Suppressor macrophage treated with lipopolysaccharide for 1 hour (primary cell): ENCODE measurements at regions not wholly inside any gene's neighbourhood (a gene's known extent, or its start where the extent isn't known, plus 50 kb on each side); places are given as distances from the start of the nearest gene placed in this dataset.
"Not testable (repeated sequence)": the region's sequence is repeated elsewhere in the genome, so short reads cannot be mapped to it uniquely, and the experiment has no call there.

Experiments
- DNase-seq, 3 donors: peaks; one replicate each; pipeline ENCODE4 v3.0.0-alpha.2; 2020 to 2022

DNA sequence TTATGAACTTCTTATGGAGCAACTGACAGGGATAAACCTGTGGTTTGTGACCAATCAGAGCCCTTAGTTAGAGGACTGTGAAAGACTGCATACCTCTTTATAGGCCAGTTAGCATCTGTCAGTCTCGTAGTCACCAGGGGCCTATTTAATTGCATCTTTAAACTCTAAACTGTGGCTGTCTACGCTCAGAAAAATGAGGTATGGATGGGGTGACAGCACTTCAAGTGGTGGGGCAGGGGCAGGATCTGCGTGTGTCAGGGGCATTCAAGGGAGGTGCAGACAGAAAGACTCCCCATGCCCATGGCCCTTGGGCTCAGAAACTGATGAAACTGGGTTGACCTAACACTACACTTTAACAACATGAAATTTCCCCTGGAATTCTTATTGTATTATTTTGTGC, 132.6 kb upstream of the TBCA start:
- no peak for DNase-seq

DNA sequence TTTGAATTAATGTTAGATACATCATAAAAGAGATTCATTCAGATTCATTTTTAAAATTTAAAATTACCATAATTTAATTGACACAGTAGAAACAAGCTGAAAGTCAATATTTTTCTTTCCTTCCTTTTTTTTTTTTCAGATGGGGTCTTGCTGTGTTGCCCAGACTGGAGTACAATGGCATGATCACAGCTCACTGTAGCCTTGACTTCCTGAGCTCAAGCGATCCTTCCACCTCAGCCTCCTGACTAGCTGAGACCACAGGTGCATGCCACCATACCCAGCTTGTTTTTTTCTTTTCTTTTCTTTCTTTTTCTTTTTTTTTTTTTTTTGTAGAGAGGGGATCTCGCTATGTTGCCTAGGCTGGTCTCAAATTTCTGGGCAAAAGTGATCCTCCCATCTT, 131.6 kb upstream of the TBCA start:
- DNase-seq: no peak

- DNase-seq: peak; percentile 9 to 19 (median 11)
Observed at GRCh38 chr5:77906806-77907205, 130.7 kb upstream of the TBCA start.

DNA sequence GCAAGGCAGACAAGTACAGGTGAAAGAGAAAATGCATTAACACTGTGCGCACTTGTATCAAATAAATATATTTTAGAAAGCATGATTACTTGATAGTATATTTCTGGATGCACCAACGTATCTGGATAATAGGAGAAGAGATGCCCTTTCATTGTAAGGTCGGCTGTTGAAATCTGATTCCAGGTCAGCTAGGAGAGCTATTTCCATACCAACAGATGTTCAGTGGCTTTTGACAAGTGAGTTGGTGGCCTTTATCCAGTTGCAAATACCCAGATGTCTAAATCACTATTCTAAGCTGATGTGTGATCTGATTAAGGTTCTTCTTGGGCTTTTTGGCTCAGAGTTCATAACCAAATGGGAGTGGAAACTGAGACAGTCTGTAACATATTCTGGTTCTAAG, 128.2 kb upstream of the TBCA start:
- no peak for DNase-seq

DNA sequence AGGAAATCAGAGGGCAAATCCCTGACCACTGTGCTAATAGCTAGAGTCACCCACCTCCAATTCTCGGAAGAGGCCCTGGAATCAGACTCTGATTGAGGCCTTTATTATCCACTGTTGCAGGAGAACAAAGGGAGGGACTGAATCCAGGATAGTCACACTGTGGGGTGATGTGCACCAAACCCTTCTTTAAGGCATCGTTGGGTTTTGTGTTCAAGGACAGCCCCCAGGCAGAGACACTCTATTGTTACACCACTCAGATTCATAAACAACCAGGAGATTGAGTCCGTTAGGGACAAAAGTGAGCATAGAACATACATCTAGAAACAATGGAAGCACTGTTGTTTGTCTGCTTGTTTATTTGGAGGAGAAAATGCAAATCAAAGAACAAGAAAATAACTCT, 124.6 kb upstream of the TBCA start:
- DNase-seq: no peak

DNA sequence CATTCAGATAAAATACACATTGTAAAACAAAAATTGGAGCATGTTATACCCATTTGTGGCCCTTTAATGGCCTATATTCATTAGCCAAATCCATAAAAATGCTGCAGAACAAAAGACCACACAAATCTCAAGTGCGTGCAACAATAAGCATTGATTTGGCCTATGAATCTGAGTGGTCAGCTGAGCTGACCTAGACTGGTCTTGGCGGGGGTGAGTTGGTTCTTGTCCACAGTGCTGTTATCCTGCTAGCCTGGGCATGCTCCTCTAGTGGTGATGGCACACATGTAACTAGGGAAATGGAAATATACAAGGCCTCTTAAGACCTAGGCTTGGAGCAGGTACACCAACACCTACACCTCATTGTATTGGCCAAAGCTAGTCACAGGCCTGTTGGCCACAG, 122.2 kb upstream of the TBCA start:
- DNase-seq: no peak

- DNase-seq: no peak
Observed at GRCh38 chr5:77896338-77896737, 120.2 kb upstream of the TBCA start.

DNA sequence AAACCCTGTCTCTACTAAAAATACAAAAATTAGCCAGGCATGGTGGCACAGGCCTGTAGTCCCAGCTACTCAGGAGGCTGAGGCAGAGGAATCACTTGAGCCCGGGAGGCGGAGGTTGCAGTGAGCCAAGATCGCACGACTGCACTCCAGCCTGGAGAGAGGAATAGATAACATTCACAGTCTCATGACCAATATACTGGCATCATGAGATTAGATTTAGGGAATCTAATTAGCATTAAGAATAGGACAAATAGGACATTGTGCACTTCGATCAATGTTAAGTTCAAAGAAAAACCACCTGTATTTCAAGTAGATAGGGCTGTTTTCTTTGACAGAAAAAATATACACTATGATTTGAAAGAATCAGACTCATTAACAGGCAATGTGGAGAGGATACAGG, 118.0 kb upstream of the TBCA start:
- DNase-seq: not testable (repeated sequence)

GRCh38 chr5:77893225-77893860, 117.2 kb upstream of the TBCA start:
- DNase-seq: peak; percentile 77 to 92 (median 84)

DNA sequence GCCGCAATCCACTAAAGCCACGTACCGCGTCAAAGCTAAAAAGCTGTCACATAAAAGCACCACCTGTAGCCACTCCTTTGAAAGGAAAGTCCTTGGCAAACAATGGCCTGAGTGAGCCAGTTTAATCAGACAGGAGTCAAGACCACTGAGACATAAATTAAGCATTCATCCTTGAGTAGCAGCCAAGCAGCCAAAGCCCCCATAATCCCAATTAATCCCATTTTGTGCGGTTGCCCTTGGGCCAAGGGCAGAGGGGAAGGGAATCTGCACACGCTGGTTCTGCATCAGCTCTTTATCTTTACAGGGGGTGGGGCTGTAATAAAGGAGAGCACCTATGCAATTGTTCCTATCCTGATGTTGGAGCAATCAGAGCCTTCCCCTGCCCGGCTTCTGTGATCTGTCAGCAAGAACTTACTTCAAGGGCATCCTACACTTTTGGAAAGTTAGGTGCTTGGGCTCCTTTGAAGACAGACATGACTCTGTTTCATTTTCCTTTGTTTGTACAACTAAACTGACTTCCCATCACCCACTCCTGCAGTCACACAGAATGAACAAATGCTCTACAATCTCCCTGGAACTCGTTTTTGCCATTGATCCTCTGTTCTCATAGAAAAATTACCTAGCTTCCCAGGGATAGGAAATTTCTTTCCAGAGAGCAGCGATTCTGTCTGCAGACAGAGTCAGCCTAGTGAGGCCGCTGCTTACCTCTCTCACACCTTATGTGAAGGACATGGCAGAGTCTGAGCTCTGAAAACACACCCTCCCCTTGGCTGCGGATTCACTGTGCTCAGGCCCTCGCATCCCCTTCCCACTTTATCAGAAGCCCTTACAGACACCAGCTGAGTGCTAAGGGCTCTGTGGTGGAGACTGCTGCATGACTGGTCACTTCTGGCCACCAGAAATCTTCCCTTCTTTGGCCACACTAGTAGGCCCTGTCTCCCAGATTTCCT, 116.2 kb upstream of the TBCA start:
- no peak for DNase-seq

DNA sequence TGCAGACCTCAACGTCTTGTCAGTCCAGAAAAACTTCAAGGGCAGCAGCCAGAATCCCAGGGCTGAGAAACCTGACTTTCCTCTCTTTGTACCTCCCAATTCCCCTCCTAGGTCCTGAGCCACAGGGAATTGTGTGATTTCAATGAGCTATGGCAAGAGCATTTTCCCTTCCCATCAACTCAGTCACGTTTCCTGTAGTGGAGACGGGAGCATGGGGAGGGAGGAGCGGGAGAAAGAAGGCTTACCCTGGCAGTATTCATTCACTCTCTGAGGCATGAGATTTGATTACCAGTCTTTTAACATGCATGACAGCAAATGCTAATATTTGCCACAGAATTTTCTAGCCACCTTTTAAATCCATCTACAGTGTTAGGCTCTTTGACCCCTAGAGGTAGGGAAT, 109.4 kb upstream of the TBCA start:
- no peak for DNase-seq

GRCh38 chr5:77882670-77883257, 106.6 kb upstream of the TBCA start:
- peak; percentile 27 to 47 (median 45) for DNase-seq

DNA sequence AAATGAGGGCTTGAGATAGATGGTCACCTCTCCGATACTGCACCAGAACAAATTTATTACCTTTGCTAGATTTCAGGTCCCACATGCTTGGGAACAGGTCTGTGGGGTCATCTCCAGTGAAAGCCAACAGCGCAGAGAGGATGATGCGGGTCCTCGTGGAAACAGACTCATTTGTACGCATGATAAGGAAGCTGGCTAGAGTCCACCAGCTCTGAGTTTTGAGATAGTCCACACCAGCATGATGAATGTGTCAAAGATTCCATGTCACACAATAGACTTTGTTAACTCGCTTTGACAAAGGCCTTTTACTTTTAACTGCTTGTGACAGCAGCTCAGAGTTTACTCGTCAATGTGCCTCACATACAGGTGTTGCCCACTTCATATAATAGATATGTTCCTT, 105.4 kb upstream of the TBCA start:
- no peak for DNase-seq

DNA sequence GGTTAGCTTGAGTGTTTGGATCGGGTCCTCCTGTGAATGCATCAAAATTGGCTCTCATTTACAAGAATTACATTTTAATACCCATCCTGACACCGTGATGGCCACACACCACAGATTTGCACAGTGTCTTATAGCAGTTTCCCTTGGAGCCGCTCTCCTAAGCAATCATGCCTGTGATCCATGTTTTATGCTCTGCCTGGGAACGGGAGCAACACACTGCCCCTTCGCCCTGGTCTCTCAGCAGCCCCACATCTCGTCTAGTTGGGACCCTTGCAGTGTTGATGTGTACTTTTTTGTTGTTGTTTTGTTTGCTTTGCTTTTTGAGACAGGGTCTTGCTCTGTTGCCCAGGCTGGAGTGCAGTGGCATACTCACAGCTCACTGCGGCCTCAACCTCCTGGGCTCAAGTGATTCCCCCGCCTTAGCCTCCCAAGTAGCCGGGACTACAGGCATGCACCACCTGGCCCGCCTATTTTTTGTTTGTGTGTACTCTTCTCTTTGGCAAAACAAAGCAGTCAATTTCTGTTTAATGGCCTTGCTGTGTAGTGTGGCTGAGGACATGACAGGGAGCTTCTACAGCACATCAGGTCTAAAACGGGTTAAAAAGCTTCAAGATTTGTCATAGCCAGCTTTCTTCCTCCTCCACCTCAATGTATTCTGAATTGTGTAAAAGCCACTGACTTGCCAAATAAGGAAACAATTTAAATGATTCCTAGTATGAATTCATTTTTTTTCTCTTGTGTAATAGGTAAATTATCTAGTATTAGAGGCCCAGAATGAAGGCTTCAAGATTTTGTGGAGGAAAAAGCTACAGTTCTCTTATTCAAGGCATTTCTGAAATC, 101.6 kb upstream of the TBCA start:
- peak in 2 of 3 donors; percentile 49 to 51 for DNase-seq

DNA sequence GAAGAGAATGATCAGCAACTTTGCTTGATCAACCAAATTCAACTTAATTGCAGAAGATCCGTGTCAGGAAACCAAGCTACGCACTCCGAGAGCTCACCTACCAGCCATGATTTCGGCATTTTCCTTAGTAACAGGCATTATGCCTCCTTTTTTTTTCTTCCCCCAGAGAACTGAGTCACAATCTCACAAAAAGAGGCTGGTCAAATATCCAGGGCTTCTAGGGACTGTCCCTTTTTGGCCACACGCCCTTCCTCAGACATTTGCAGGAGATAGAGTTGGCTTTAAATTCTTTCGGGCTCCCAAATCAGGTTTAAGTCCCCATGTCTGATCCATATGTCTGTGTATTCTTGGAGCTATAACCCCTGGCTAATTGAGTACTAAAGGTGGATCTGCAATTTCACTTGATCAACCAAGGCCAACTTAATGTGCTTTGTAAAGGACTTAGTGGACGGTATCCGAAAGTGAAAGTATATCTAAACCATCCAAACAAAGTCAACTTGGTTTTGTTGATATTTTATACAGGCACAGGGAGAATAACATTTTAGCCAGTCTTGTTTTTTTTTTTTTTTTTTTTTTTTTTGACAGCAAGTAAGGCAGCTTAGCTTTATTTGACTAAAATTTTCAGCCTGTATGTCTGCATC, 100.8 kb upstream of the TBCA start:
- peak; percentile 64 to 72 (median 65) for DNase-seq

GRCh38 chr5:77876316-77876715, 100.2 kb upstream of the TBCA start:
- DNase-seq: peak; percentile 22 to 63 (median 51)

- no peak for DNase-seq
Observed at GRCh38 chr5:77874691-77875090, 98.6 kb upstream of the TBCA start.

DNA sequence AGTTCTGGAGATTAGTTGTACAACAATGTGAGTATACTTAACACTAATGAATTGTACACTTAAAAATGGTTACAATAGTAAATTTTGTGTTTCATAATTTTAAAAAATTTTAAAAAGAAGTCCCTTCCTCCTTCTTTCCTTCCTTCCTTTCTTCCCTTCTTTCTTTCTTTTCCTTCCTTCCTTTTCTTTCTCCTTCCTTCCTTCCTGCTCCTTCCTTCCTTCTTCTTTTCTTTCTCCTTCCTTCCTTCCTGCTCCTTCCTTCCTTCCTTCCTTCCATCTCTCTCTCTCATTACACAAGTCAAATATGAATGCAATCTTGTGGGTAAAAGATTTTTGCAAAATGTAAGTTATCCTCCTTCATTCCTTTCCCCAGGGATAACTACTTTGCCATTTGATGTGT, 97.1 kb upstream of the TBCA start:
- no peak for DNase-seq

DNA sequence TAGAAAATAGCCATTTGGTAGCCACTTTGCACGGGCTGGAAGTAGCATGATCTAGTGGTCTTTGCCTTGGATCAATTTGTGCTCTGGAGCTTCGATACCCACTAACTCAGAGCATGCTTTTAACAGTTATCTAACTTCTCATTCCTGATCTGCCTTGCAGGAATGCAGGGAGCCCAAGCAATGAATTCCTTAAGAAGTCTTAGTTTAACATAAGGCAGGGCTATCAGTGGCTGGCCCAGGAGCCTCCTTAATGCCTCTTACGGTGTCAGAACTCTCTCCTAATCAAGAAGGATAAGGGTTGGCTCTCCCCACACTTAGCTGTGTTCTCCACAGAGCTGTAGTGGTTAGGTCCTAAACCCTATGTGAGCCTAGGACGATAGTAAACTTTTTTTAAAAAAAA, 95.8 kb upstream of the TBCA start:
- DNase-seq: no peak

DNA sequence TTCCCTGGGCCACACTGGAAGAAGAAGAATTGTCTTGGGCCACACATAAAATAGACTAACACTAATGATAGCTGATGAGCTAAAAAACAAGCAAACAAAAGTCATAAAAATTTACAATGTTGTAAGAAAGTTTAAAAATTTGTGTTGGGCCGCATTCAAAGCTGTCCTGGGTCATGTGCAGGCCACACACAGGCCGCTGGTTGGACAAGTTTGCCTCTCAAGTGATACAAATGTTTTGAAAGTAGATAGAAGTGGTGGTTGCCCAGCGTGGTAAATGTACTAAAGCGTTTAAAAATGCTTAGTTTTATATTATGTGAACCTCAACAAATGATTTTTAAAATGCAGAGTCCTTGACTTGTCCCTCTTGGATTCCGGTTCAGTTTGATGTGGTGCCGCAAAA, 94.9 kb upstream of the TBCA start:
- DNase-seq: no peak

DNA sequence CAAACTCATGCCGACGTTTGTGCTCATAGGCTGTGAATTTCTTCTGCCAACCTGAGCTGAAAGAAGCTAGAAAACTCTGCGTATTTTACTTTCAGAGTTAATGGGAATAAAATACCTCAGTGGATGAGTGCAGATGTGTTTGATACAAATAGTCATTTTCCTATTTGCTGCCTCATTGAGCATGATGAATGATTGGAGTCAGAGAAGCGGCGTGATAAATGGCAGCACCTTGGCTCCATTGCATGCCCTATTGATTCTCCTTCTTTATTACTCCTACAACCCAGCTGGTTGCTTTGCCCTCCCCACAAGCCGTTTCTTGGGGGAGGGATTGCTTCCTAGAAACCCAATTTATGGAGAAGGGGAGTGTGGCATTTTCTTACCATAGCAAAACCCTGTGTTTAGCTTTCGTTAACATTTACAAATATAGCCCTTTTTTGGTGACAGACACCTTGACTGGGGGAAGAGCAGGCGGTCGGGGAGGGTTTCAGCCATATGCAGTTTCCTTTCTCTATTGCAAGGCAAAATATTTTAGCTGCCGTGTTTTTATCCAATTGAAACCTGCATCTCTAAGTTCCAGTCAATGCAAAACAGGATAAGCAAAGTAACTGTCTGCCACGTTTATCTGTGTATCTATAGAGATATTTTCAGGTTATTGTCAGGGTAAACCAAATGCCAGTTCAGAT, 93.1 kb upstream of the TBCA start:
- no peak for DNase-seq

DNA sequence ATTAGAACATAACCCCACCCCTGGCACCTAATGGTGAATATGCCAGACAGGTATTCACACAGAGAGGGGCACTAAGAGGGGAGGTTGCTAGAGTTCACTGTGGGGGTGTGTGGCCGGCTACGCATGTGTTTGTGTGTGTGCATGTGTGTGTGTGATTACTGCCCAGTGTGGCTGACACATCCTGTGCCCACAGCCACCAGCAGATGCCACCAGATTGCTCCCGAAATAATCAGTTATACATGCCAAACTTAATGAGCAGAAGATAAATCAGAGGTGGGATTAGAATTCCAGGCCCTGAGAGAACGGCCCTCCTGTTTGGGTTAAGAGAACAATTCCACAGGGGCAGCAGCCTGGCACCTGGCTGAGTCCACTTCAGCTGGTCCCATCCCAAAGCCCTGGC, 91.8 kb upstream of the TBCA start:
- DNase-seq: no peak
